ENCODE measurements at regions not wholly inside any gene's neighbourhood (a gene's known extent, or its start where the extent isn't known, plus 50 kb on each side); places are given as distances from the start of the nearest gene placed in this dataset.

- Mint-ChIP-seq H3K27ac (no peak overlapping the region), H3K36me3 (ENCODE audit: insufficient read depth in 1 of 3, low read depth in 3 of 3) (peaks cover 0 to 1% (median 0%) of the 10 kb centered on the region in 3 experiments; a peak in 1 of 7 replicates), H3K9me3 (no peaks in the 10 kb centered on the region), H3K4me3 (no peak overlapping the region), H3K4me1 (peaks cover 8 to 11% of the 10 kb centered on the region in 2 experiments; a peak in 3 of 4 replicates), H3K27me3 (ENCODE audit: low read depth) (no peaks in the 10 kb centered on the region)
- Histone ChIP-seq H2AFZ (ENCODE audit: low read length) (no peak overlapping the region), H2BK20ac (ENCODE audit: low read depth, low read length, poor library complexity, severe bottlenecking) (no peak overlapping the region), H3K56ac (ENCODE audit: insufficient read length, low read depth, low read length) (no peak overlapping the region), H3K4ac (ENCODE audit: low read depth, low read length) (no peak overlapping the region), H4K8ac (replicated peaks; ENCODE audit: insufficient read length, low read depth, low read length) (no peak overlapping the region), H2BK5ac (ENCODE audit: insufficient read length, low read length) (no peak overlapping the region), H3K9ac (ENCODE audit: extremely low read depth, insufficient read length, low read length) (no peak overlapping the region), H3K79me1 (ENCODE audit: insufficient read depth, low read depth, low read length, poor library complexity, severe bottlenecking) (no peaks in the 10 kb centered on the region), H3K23me2 (ENCODE audit: insufficient read length, low read depth, low read length, poor library complexity, severe bottlenecking) (no peaks in the 10 kb centered on the region), H2BK120ac (ENCODE audit: low read depth, low read length, poor library complexity, severe bottlenecking) (no peak overlapping the region), H3K4me2 (ENCODE audit: insufficient read depth, insufficient read length, low read length) (no peak overlapping the region), H3K23ac (ENCODE audit: insufficient read length, low read depth, low read length) (no peak overlapping the region), H3K79me2 (ENCODE audit: insufficient read depth, low read length) (no peaks in the 10 kb centered on the region), H3K4me1 (ENCODE audit: insufficient read depth, low read length) (peaks cover 15% of the 10 kb centered on the region), H2BK15ac (ENCODE audit: low read depth, low read length) (no peak overlapping the region), H3K14ac (ENCODE audit: insufficient read depth, low read length) (no peak overlapping the region), H4K5ac (ENCODE audit: insufficient read length, low read depth, low read length) (no peak overlapping the region), H4K91ac (ENCODE audit: insufficient read length, low read depth, low read length) (no peak overlapping the region), H2BK12ac (ENCODE audit: insufficient read length, low read depth, low read length) (peak overlapping the region; percentile 22), H4K20me1 (ENCODE audit: control insufficient read depth, insufficient read depth, insufficient read length) (no peaks in the 10 kb centered on the region), H3K9me3 (ENCODE audit: control insufficient read depth, low read depth, low read length) (no peaks in the 10 kb centered on the region), H3K18ac (ENCODE audit: insufficient read length, low read depth, low read length) (no peak overlapping the region), H3K27ac (ENCODE audit: insufficient read length, low read depth, low read length) (no peak overlapping the region), H3K27me3 (ENCODE audit: insufficient read depth, low read length) (no peaks in the 10 kb centered on the region), H3T11ph (ENCODE audit: low read length) (no peak overlapping the region), H2AK5ac (ENCODE audit: insufficient read length, low read length) (no peak overlapping the region)
- TF ChIP-seq, protein P1, sequence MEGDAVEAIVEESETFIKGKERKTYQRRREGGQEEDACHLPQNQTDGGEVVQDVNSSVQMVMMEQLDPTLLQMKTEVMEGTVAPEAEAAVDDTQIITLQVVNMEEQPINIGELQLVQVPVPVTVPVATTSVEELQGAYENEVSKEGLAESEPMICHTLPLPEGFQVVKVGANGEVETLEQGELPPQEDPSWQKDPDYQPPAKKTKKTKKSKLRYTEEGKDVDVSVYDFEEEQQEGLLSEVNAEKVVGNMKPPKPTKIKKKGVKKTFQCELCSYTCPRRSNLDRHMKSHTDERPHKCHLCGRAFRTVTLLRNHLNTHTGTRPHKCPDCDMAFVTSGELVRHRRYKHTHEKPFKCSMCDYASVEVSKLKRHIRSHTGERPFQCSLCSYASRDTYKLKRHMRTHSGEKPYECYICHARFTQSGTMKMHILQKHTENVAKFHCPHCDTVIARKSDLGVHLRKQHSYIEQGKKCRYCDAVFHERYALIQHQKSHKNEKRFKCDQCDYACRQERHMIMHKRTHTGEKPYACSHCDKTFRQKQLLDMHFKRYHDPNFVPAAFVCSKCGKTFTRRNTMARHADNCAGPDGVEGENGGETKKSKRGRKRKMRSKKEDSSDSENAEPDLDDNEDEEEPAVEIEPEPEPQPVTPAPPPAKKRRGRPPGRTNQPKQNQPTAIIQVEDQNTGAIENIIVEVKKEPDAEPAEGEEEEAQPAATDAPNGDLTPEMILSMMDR (conservative IDR thresholded peaks at IDR 0.05): no peak
- no peak for DNase-seq
- WGBS (ENCODE audit: extremely low coverage, insufficient read length, low lambda C conversion rate): no CpG with 5 or more reads among the region's 5 CpGs
Observed at GRCh38 chr9:27770541-27770940, 197.3 kb upstream of the C9orf72 start.

All from H9 (cell line).